SK-N-SH treated with all-trans-retinoic acid at 6 μM for 48 hours (cell line): ENCODE measurements at regions not wholly inside any gene's neighbourhood (a gene's known extent, or its start where the extent isn't known, plus 50 kb on each side); places are given as distances from the start of the nearest gene placed in this dataset.

Source experiments
- GLIS3 ChIP-seq: fragments of 250-450 bp; sonication (Bioruptor Pico); IDR thresholded peaks from 2 replicates; pipeline ENCODE4 v1.5.0; 2020; ENCODE audit warnings: mild to moderate bottlenecking, moderate library complexity
- ZC3H10 ChIP-seq: fragments of 250-450 bp; sonication (Bioruptor Pico); IDR thresholded peaks from 2 replicates; pipeline ENCODE4 v1.5.1; 2021; ENCODE audit warnings: mild to moderate bottlenecking, moderate library complexity
- ZFP3 ChIP-seq: fragments of 250-450 bp; sonication (Bioruptor Pico); IDR thresholded peaks from 2 replicates; pipeline ENCODE4 v1.5.0; 2020; ENCODE audit warnings: mild to moderate bottlenecking, moderate library complexity
- ZFP30 ChIP-seq: fragments of 450-650 bp; formaldehyde crosslinking; IDR thresholded peaks from 2 replicates; pipeline ENCODE4 v1.5.0; 2022; ENCODE audit warnings: mild to moderate bottlenecking, moderate library complexity

DNA sequence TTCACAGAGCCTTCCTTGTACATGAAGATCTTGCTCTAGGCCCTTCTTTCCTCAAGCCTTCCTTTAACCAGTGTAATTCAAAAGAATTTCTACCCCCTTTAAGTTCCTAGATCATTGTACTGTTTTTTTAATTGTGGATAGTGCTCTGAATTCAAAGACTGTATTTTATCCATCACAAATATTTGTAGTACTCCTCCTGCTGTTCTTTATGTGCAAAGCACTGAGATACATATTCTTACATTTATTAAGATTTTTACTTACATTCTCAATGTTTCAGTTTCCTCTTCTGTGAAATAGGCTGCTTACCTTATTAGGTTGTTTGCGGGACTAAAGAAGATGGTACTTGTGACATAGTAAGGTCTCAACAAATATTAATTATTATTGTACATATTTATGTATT, 168.8 kb upstream of the PDE4B start:
- TF ChIP-seq ZFP3 (no peak), GLIS3 (CRISPR knock-in tag) (no peak), ZFP30 (CRISPR knock-in tag) (no peak), ZC3H10 (CRISPR knock-in tag) (no peak)
